ENCODE measurements at regions not wholly inside any gene's neighbourhood (a gene's known extent, or its start where the extent isn't known, plus 50 kb on each side); places are given as distances from the start of the nearest gene placed in this dataset.
"Not testable (repeated sequence)": the region's sequence is repeated elsewhere in the genome, so short reads cannot be mapped to it uniquely, and the experiment has no call there.

- DNase-seq (ENCODE audit: low read depth in 1 of 2, low spot score in 1 of 2), result no peak
- TF ChIP-seq JUND (IDR thresholded peaks at IDR 0.05; ENCODE audit: low read depth), result no peak
- in situ Hi-C loops (cut with HindIII; ENCODE audit: low pct_unique_long_range_greater_than_20kb, low sequenced_read_pairs), result no loop called here
These were observed 431.6 kb downstream of the IRX1 start for GRCh38 chr5:4027088-4027734.

- peak in 1 of 2 experiments; percentile 46 for DNase-seq (ENCODE audit: low read depth in 1 of 2, low spot score in 1 of 2)
- in situ Hi-C loops (cut with HindIII; ENCODE audit: low pct_unique_long_range_greater_than_20kb, low sequenced_read_pairs), result no loop called here
- TF ChIP-seq JUND (IDR thresholded peaks at IDR 0.05; ENCODE audit: low read depth), result no peak
These were observed 432.8 kb downstream of the IRX1 start for GRCh38 chr5:4028384-4028783.

GRCh38 chr5:4033546-4033945, 437.9 kb downstream of the IRX1 start:
- DNase-seq (ENCODE audit: low read depth in 1 of 2, low spot score in 1 of 2); in situ Hi-C loops (cut with HindIII; ENCODE audit: low pct_unique_long_range_greater_than_20kb, low sequenced_read_pairs): not testable (repeated sequence)

GRCh38 chr5:4036861-4037260, 441.2 kb downstream of the IRX1 start:
- no peak for TF ChIP-seq JUND (IDR thresholded peaks at IDR 0.05; ENCODE audit: low read depth)
- in situ Hi-C loops (cut with HindIII; ENCODE audit: low pct_unique_long_range_greater_than_20kb, low sequenced_read_pairs), result no loop called here
- no peak for DNase-seq (ENCODE audit: low read depth in 1 of 2, low spot score in 1 of 2)

GRCh38 chr5:4038994-4039393, 443.4 kb downstream of the IRX1 start:
- DNase-seq (ENCODE audit: low read depth in 1 of 2, low spot score in 1 of 2), result no peak
- in situ Hi-C loops (cut with HindIII; ENCODE audit: low pct_unique_long_range_greater_than_20kb, low sequenced_read_pairs), result no loop called here
- no peak for TF ChIP-seq JUND (IDR thresholded peaks at IDR 0.05; ENCODE audit: low read depth)

- in situ Hi-C loops (cut with HindIII; ENCODE audit: low pct_unique_long_range_greater_than_20kb, low sequenced_read_pairs), result no loop called here
- no peak for TF ChIP-seq JUND (IDR thresholded peaks at IDR 0.05; ENCODE audit: low read depth)
- DNase-seq (ENCODE audit: low read depth in 1 of 2, low spot score in 1 of 2), result no peak
These were observed 446.7 kb downstream of the IRX1 start for GRCh38 chr5:4042311-4042710.

GRCh38 chr5:4043135-4043534, 447.5 kb downstream of the IRX1 start:
- TF ChIP-seq JUND (IDR thresholded peaks at IDR 0.05; ENCODE audit: low read depth), result no peak
- no peak for DNase-seq (ENCODE audit: low read depth in 1 of 2, low spot score in 1 of 2)
- in situ Hi-C loops (cut with HindIII; ENCODE audit: low pct_unique_long_range_greater_than_20kb, low sequenced_read_pairs), result no loop called here

- DNase-seq (ENCODE audit: low read depth in 1 of 2, low spot score in 1 of 2), result no peak
- no peak for TF ChIP-seq JUND (IDR thresholded peaks at IDR 0.05; ENCODE audit: low read depth)
- in situ Hi-C loops (cut with HindIII; ENCODE audit: low pct_unique_long_range_greater_than_20kb, low sequenced_read_pairs), result no loop called here
These were observed 449.2 kb downstream of the IRX1 start for GRCh38 chr5:4044881-4045280.

- in situ Hi-C loops (cut with HindIII; ENCODE audit: low pct_unique_long_range_greater_than_20kb, low sequenced_read_pairs), result no loop called here
- no peak for TF ChIP-seq JUND (IDR thresholded peaks at IDR 0.05; ENCODE audit: low read depth)
- DNase-seq (ENCODE audit: low read depth in 1 of 2, low spot score in 1 of 2), result no peak
These were observed 452.8 kb downstream of the IRX1 start for GRCh38 chr5:4048398-4048797.

GRCh38 chr5:4050203-4050602, 454.6 kb downstream of the IRX1 start:
- no peak for TF ChIP-seq JUND (IDR thresholded peaks at IDR 0.05; ENCODE audit: low read depth)
- in situ Hi-C loops (cut with HindIII; ENCODE audit: low pct_unique_long_range_greater_than_20kb, low sequenced_read_pairs), result no loop called here
- no peak for DNase-seq (ENCODE audit: low read depth in 1 of 2, low spot score in 1 of 2)

- no peak for DNase-seq (ENCODE audit: low read depth in 1 of 2, low spot score in 1 of 2)
- no peak for TF ChIP-seq JUND (IDR thresholded peaks at IDR 0.05; ENCODE audit: low read depth)
- in situ Hi-C loops (cut with HindIII; ENCODE audit: low pct_unique_long_range_greater_than_20kb, low sequenced_read_pairs), result no loop called here
These were observed 457.5 kb downstream of the IRX1 start for GRCh38 chr5:4053136-4053535.

GRCh38 chr5:4054092-4054491, 458.5 kb downstream of the IRX1 start:
- in situ Hi-C loops (cut with HindIII; ENCODE audit: low pct_unique_long_range_greater_than_20kb, low sequenced_read_pairs), result no loop called here
- DNase-seq (ENCODE audit: low read depth in 1 of 2, low spot score in 1 of 2), result no peak
- no peak for TF ChIP-seq JUND (IDR thresholded peaks at IDR 0.05; ENCODE audit: low read depth)

- DNase-seq (ENCODE audit: low read depth in 1 of 2, low spot score in 1 of 2), result no peak
- TF ChIP-seq JUND (IDR thresholded peaks at IDR 0.05; ENCODE audit: low read depth), result no peak
- in situ Hi-C loops (cut with HindIII; ENCODE audit: low pct_unique_long_range_greater_than_20kb, low sequenced_read_pairs), result no loop called here
These were observed 463.3 kb downstream of the IRX1 start for GRCh38 chr5:4058899-4059298.
